HG03108 (cell line): ENCODE measurements at regions not wholly inside any gene's neighbourhood (a gene's known extent, or its start where the extent isn't known, plus 50 kb on each side); places are given as distances from the start of the nearest gene placed in this dataset.
"Not testable (repeated sequence)": the region's sequence is repeated elsewhere in the genome, so short reads cannot be mapped to it uniquely, and the experiment has no call there.

Experiments used
- ATAC-seq: cut with Tn5 transposase; IDR thresholded peaks from one replicate; pipeline ENCODE4 v1.9.1; 2021; ENCODE audit warnings: moderate library complexity; ENCODE audit not compliant: unreplicated experiment

- not testable (repeated sequence) for ATAC-seq
Observed at GRCh38 chr2:89537862-89538261, 846.4 kb downstream of the RPIA start.

- ATAC-seq, result not testable (repeated sequence)
Observed at GRCh38 chr2:89544110-89544509, 852.6 kb downstream of the RPIA start.

- not testable (repeated sequence) for ATAC-seq
Observed at GRCh38 chr2:89579154-89579553, 887.7 kb downstream of the RPIA start.

GRCh38 chr2:89582816-89583215 lies 891.3 kb downstream of the RPIA start:
- not testable (repeated sequence) for ATAC-seq

GRCh38 chr2:89584046-89584445 lies 892.6 kb downstream of the RPIA start:
- not testable (repeated sequence) for ATAC-seq

- not testable (repeated sequence) for ATAC-seq
Observed at GRCh38 chr2:89584868-89585557, 893.5 kb downstream of the RPIA start.

- ATAC-seq, result peak; percentile 84
Observed at GRCh38 chr2:89585558-89585920, 894.1 kb downstream of the RPIA start.

GRCh38 chr2:89599843-89600242 lies 908.4 kb downstream of the RPIA start:
- ATAC-seq, result not testable (repeated sequence)

GRCh38 chr2:89606514-89606913 lies 915.0 kb downstream of the RPIA start:
- ATAC-seq, result not testable (repeated sequence)

- not testable (repeated sequence) for ATAC-seq
Observed at GRCh38 chr2:89610207-89610926, 918.9 kb downstream of the RPIA start.

GRCh38 chr2:89610927-89611515 lies 919.5 kb downstream of the RPIA start:
- ATAC-seq, result not testable (repeated sequence)

- not testable (repeated sequence) for ATAC-seq
Observed at GRCh38 chr2:89611710-89612109, 920.2 kb downstream of the RPIA start.

- ATAC-seq, result not testable (repeated sequence)
Observed at GRCh38 chr2:89649268-89649667, 957.8 kb downstream of the RPIA start.

- ATAC-seq, result not testable (repeated sequence)
Observed at GRCh38 chr2:89679254-89679653, 987.8 kb downstream of the RPIA start.
